Endothelial cell (in vitro differentiated cells): ENCODE measurements at regions not wholly inside any gene's neighbourhood (a gene's known extent, or its start where the extent isn't known, plus 50 kb on each side); places are given as distances from the start of the nearest gene placed in this dataset.

ENCODE experiments used
- DNase-seq: peaks from one replicate; pipeline ENCODE4 v3.0.0; 2021; ENCODE audit warnings: low spot score
- H3K27ac Mint-ChIP-seq: one replicate; pipeline ENCODE4 v1.8.0; 2021; ENCODE audit warnings: mixed read lengths, inconsistent platforms; ENCODE audit not compliant: unreplicated experiment
- H3K27me3 Mint-ChIP-seq: one replicate; pipeline ENCODE4 v1.8.0; 2021; ENCODE audit warnings: mild to moderate bottlenecking, moderate library complexity, mixed read lengths, inconsistent platforms; ENCODE audit not compliant: unreplicated experiment
- H3K36me3 Mint-ChIP-seq: one replicate; pipeline ENCODE4 v1.8.0; 2021; ENCODE audit warnings: mild to moderate bottlenecking, low read depth, mixed read lengths, inconsistent platforms; ENCODE audit not compliant: unreplicated experiment
- H3K4me1 Mint-ChIP-seq: one replicate; pipeline ENCODE4 v1.8.0; 2021; ENCODE audit warnings: mild to moderate bottlenecking, mixed read lengths, inconsistent platforms; ENCODE audit not compliant: unreplicated experiment
- H3K4me3 Mint-ChIP-seq: one replicate; pipeline ENCODE4 v1.8.0; 2021; ENCODE audit warnings: mild to moderate bottlenecking, mixed read lengths, inconsistent platforms; ENCODE audit not compliant: unreplicated experiment
- H3K9me3 Mint-ChIP-seq: one replicate; pipeline ENCODE4 v1.8.0; 2021; ENCODE audit warnings: mixed read lengths, inconsistent platforms; ENCODE audit not compliant: unreplicated experiment
- TF ChIP-seq, protein P1 (sequence below): fragments of 200-600 bp; sonication (generic); IDR thresholded peaks from one replicate; pipeline ENCODE4 v1.5.0; 2021; ENCODE audit warnings: antibody characterized with exemption; ENCODE audit not compliant: unreplicated experiment

DNA sequence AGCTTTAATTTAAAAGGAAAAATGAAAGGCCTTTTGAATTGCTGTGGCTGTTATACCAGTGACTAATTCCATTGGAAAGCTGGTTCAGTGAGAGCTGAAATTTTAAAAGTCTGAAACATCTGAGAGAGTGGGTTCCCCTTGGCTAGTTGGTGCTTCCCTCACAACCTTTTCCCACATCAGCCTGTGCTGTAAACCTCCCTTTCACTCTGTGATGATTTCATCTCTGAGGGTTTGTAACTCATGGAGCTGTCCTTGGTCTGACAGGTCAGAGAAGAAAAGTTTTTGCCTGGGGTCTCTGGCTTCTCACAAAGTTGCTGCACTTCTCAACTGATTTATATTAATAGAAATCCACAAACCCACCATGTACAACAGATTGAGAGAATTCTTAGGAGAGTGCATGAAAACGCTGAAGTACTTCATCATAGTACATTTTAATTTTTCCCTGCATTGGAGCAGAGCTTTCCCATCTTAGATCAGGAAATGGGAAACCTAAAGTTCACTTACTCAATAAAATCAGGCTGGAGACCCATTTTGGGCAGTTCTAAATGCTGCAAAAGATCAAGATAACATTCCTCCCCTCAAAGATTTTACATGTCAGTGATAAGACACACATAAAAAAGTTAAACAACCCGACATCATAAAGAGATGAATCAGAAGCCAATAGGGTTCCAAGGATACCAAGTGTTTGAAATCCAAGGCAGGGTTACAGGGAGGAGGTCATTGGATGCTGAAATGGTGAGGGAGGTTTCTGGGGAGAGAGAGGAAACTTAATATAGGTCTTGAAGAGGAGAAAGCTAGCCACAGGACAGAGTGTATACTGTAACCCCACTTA lies 157.0 kb upstream of the MKLN1 start:
- no peak overlapping the region for H3K27ac Mint-ChIP-seq
- no peak for DNase-seq
- H3K4me3 Mint-ChIP-seq, result no peak overlapping the region
- peaks cover 3% of the 10 kb centered on the region for H3K4me1 Mint-ChIP-seq
- H3K36me3 Mint-ChIP-seq, result no peaks in the 10 kb centered on the region
- TF ChIP-seq, protein P1, sequence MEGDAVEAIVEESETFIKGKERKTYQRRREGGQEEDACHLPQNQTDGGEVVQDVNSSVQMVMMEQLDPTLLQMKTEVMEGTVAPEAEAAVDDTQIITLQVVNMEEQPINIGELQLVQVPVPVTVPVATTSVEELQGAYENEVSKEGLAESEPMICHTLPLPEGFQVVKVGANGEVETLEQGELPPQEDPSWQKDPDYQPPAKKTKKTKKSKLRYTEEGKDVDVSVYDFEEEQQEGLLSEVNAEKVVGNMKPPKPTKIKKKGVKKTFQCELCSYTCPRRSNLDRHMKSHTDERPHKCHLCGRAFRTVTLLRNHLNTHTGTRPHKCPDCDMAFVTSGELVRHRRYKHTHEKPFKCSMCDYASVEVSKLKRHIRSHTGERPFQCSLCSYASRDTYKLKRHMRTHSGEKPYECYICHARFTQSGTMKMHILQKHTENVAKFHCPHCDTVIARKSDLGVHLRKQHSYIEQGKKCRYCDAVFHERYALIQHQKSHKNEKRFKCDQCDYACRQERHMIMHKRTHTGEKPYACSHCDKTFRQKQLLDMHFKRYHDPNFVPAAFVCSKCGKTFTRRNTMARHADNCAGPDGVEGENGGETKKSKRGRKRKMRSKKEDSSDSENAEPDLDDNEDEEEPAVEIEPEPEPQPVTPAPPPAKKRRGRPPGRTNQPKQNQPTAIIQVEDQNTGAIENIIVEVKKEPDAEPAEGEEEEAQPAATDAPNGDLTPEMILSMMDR, result no peak
- no peaks in the 10 kb centered on the region for H3K27me3 Mint-ChIP-seq
- no peaks in the 10 kb centered on the region for H3K9me3 Mint-ChIP-seq

DNA sequence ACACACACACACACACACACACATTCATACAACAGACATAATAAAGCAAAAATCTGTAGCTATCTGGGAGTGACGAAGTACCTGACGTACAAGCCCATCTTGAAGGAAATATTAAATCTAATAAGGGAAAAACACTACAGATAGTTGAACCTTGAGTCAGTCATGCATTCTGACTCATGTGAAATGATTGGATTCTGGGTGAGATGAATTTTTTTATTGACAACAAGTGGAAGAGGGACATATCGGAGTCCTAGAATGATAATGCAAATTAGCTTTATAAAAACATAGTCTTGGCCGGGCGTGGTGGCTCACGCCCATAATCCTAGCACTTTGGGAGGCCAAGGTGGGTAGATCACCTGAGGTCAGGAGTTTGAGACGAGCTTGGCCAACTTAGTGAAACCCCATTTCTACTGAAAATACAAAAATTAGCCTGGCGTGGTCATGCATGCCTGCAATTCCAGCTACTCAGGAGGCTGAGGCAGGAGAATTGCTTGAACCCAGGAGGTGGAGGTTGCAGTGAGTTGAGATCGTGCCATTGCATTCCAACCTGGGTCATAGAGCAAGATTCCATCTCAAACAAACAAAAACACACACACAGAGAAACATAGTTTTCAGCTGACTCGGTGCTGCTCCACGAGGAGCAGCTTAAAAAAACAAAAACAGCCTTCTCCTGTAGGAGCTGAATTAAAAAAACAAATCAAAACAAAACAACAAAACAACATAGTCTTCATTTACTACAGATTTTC lies 154.4 kb upstream of the MKLN1 start:
- DNase-seq, result no peak
- Mint-ChIP-seq H3K4me3 (no peak overlapping the region), H3K27ac (no peak overlapping the region), H3K4me1 (no peaks in the 10 kb centered on the region), H3K36me3 (no peaks in the 10 kb centered on the region), H3K9me3 (no peaks in the 10 kb centered on the region), H3K27me3 (no peaks in the 10 kb centered on the region)
- TF ChIP-seq, protein P1, result no peak

DNA sequence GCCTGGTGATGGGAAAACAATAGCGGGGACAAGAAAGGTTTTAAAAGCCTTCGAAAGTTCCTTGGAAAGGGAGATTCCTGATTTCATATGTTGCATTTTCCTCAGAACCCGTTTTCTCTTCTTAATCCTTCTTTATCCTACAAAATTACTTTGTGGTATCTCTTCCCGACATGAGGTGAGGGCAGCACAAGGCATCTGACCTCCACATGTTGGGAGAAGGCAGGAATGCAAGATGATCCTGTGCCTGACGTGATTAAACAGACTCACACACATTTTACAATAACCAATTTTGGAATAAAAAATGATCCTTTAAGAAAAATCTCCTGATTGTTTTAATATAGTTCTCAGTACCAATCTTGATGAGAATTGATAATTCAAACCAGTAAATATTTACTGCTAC lies 153.3 kb upstream of the MKLN1 start:
- Mint-ChIP-seq H3K27me3 (no peaks in the 10 kb centered on the region), H3K27ac (no peak overlapping the region), H3K9me3 (no peaks in the 10 kb centered on the region), H3K4me3 (no peak overlapping the region), H3K36me3 (no peaks in the 10 kb centered on the region), H3K4me1 (no peaks in the 10 kb centered on the region)
- no peak for DNase-seq
- TF ChIP-seq, protein P1, result no peak

DNA sequence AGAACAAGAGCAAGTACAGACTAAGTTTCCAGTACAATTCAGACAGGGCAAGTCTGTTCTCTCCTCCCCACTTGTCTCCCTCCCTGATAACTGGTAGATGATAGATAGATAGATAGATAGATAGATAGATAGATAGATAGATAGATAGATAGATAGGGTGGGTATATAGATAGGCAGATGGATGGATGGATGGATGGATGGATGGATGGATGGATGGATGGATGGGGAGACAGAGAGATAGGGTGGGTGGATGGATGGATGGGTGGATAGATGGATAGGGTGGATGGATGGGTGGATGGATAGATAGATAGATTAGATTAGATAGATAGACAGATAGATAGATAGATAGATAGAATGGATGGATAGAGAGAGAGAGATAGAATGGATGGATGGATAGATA lies 152.8 kb upstream of the MKLN1 start:
- H3K4me1 Mint-ChIP-seq, result no peaks in the 10 kb centered on the region

More for the DNA sequence above, 152.8 kb upstream of the MKLN1 start:
- no peak overlapping the region for H3K27ac Mint-ChIP-seq
- no peaks in the 10 kb centered on the region for H3K9me3 Mint-ChIP-seq
- H3K27me3 Mint-ChIP-seq, result no peaks in the 10 kb centered on the region
- DNase-seq, result no peak
- TF ChIP-seq, protein P1, result no peak
- no peak overlapping the region for H3K4me3 Mint-ChIP-seq
- no peaks in the 10 kb centered on the region for H3K36me3 Mint-ChIP-seq
